Common myeloid progenitor, CD34-positive (primary cell): ENCODE measurements at regions not wholly inside any gene's neighbourhood (a gene's known extent, or its start where the extent isn't known, plus 50 kb on each side); places are given as distances from the start of the nearest gene placed in this dataset.
A peak's percentile ranks its signal among the peaks of the same experiment; 100 is the strongest.

Experiments
- CTCF ChIA-PET: fragments of 350-600 bp; sonication (Branson Sonifier 250); formaldehyde crosslinking; loops from one replicate; lab custom pipeline; 2021; ENCODE audit warnings: antibody characterized with exemption; lab: Charles Lee
- POLR2A ChIA-PET: fragments of 350-600 bp; sonication (Branson Sonifier 250); formaldehyde crosslinking; loops from one replicate; lab custom pipeline; 2021; ENCODE audit warnings: antibody characterized with exemption; lab: Charles Lee
- DNase-seq, 3 donors: peaks; one replicate each; pipeline versions ENCODE4 v3.0.0 to v3.0.0-alpha.2; 2013
- H3K27ac ChIP-seq, 2 experiments: 1 replicate in 1 of 2; 2 replicates in 1 of 2; pipeline ENCODE4 v1.7.0; 2013; ENCODE audit warnings: inconsistent platforms in 2 of 2, low read length in 2 of 2, mild to moderate bottlenecking in 2 of 2, low read depth in 1 of 2, moderate library complexity in 1 of 2; ENCODE audit not compliant: severe bottlenecking in 2 of 2, insufficient read depth in 1 of 2, poor library complexity in 1 of 2
- H3K27me3 ChIP-seq, 5 experiments: replicated peaks in 2 of 5; 1 replicate in 3 of 5; 2 replicates in 2 of 5; pipeline versions ENCODE4 v1.6.1 to v1.7.0; 2013; ENCODE audit warnings: low read length in 4 of 5, mild to moderate bottlenecking in 2 of 5, moderate library complexity in 2 of 5, inconsistent platforms in 1 of 5; ENCODE audit not compliant: insufficient read depth in 5 of 5, control insufficient read depth in 4 of 5
- H3K36me3 ChIP-seq, 4 experiments: 1 replicate in 2 of 4; 2 replicates in 2 of 4; pipeline versions ENCODE4 v1.6.1 to v1.7.0; 2013; ENCODE audit warnings: low read length in 3 of 4, control low read depth in 1 of 4, mild to moderate bottlenecking in 1 of 4; ENCODE audit not compliant: control insufficient read depth in 4 of 4, insufficient read depth in 4 of 4
- H3K4me1 ChIP-seq, 4 experiments: 1 replicate in 3 of 4; 2 replicates in 1 of 4; pipeline versions ENCODE4 v1.6.1 to v1.7.1; 2013; ENCODE audit warnings: low read length in 3 of 4, mild to moderate bottlenecking in 3 of 4, control low read depth in 1 of 4, inconsistent platforms in 1 of 4, moderate library complexity in 1 of 4; ENCODE audit not compliant: control insufficient read depth in 4 of 4, insufficient read depth in 4 of 4; ENCODE audit errors: control extremely low read depth in 1 of 4
- H3K4me3 ChIP-seq, 7 experiments: 1 replicate in 4 of 7; 2 replicates in 3 of 7; pipeline versions ENCODE4 v1.5.1 to v1.7.0; 2013; ENCODE audit warnings: mild to moderate bottlenecking in 7 of 7, low read length in 6 of 7, moderate library complexity in 6 of 7, inconsistent platforms in 2 of 7, low read depth in 2 of 7, control low read depth in 1 of 7; ENCODE audit not compliant: insufficient read depth in 4 of 7, control insufficient read depth in 1 of 7; ENCODE audit errors: extremely low read depth in 1 of 7
- H3K9me3 ChIP-seq, 5 experiments: 1 replicate in 4 of 5; 2 replicates in 1 of 5; pipeline versions ENCODE4 v1.6.1 to v1.7.1; 2013; ENCODE audit warnings: low read length in 4 of 5, mild to moderate bottlenecking in 2 of 5, inconsistent platforms in 1 of 5, low read depth in 1 of 5, moderate library complexity in 1 of 5; ENCODE audit not compliant: control insufficient read depth in 4 of 5, insufficient read depth in 2 of 5; ENCODE audit errors: control extremely low read depth in 1 of 5
- WGBS: methylation state at CpG from one replicate; pipeline ENCODE4 v1.1.5; 2013; ENCODE audit not compliant: insufficient coverage; 5-methylcytosine and 5-hydroxymethylcytosine counted together

DNA sequence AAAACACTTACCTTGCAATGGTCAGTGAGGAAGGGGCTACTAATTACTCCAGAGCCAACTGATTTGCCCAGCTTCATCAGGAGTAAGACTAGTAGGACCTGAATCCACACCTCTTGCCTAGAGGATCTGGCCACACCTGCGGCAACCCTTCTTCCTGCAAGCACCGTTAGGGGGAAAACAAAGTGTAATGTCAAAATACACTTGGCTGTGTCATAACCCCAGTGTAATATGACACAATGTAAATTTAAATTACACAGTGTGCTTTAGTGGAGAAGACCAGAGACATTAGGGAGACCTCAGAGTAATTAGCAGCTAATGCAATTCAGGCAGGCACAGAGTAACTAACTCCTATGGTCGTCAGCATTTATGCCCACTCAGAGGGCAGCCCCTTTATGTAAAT is 308.5 kb upstream of the ARRDC4 start:
- CTCF ChIA-PET = no interaction called here
- Histone ChIP-seq H3K27me3 (peaks cover 4 to 37% (median 12%) of the 10 kb centered on the region in 5 experiments), H3K27ac (no peak overlapping the region), H3K4me3 (no peak overlapping the region), H3K4me1 (peaks cover 0 to 5% (median 1%) of the 10 kb centered on the region in 4 experiments), H3K9me3 (no peaks in the 10 kb centered on the region), H3K36me3 (no peaks in the 10 kb centered on the region)
- DNase-seq = no peak
- POLR2A ChIA-PET = no interaction called here
- no CpG with 5 or more reads among the region's 3 CpGs for WGBS

DNA sequence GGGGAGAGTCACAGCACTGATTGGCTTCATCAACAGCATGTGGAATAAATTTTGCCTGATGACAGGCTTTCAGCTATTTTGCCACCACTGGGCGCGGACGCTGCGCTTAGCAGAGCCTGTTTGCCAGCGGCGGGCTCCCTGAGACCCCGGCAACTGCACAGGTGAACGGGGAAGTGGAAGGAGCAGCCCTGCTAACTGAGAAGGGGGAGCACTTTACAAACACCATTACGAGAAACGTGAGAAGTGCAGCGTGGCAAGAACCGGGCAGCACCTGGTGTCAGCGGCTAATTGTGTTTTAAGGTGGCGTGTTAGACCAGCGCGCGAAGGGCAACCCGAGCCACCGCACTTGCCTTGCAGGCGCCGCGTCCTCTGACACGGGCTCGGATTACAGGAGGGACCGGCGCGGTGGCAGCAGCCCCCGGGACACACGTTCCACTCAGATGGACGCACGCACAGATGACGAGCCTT is 307.8 kb upstream of the ARRDC4 start:
- DNase-seq = peak in 1 of 3 donors; percentile 1
- peak overlapping the region in 1 of 7 experiments; percentile 25 for H3K4me3 ChIP-seq
- no peaks in the 10 kb centered on the region for H3K9me3 ChIP-seq
- ChIA-PET CTCF (no interaction called here), POLR2A (no interaction called here)
- peaks cover 4 to 37% (median 12%) of the 10 kb centered on the region in 5 experiments for H3K27me3 ChIP-seq
- H3K36me3 ChIP-seq = no peaks in the 10 kb centered on the region
- no peak overlapping the region for H3K27ac ChIP-seq
- peaks cover 0 to 5% (median 1%) of the 10 kb centered on the region in 4 experiments for H3K4me1 ChIP-seq
- WGBS = 10% methylated on average over 30 of the region's 32 CpGs

GRCh38 chr15:97653896-97654295 is 306.6 kb upstream of the ARRDC4 start:
- peaks cover 4 to 37% (median 12%) of the 10 kb centered on the region in 5 experiments for H3K27me3 ChIP-seq
- peaks cover 0 to 5% (median 1%) of the 10 kb centered on the region in 4 experiments for H3K4me1 ChIP-seq
- no peaks in the 10 kb centered on the region for H3K9me3 ChIP-seq
- no peak for DNase-seq
- H3K36me3 ChIP-seq = no peaks in the 10 kb centered on the region
- no peak overlapping the region for H3K27ac ChIP-seq
- CTCF ChIA-PET = no interaction called here
- POLR2A ChIA-PET = no interaction called here
- H3K4me3 ChIP-seq = no peak overlapping the region
- WGBS = 100% methylated on average over 1 of the region's 1 CpG

GRCh38 chr15:97654481-97655076 is 305.9 kb upstream of the ARRDC4 start:
- Histone ChIP-seq H3K9me3 (no peaks in the 10 kb centered on the region), H3K27me3 (peaks cover 4 to 37% (median 12%) of the 10 kb centered on the region in 5 experiments), H3K4me3 (no peak overlapping the region), H3K36me3 (no peaks in the 10 kb centered on the region), H3K27ac (no peak overlapping the region), H3K4me1 (peaks cover 0 to 5% (median 1%) of the 10 kb centered on the region in 4 experiments)
- DNase-seq = peak in 1 of 3 donors; percentile 14
- WGBS = 3% methylated on average over 7 of the region's 7 CpGs
- POLR2A ChIA-PET = no interaction called here
- CTCF ChIA-PET = interaction anchor here (0.9 kb wide), 1 partner anchor 39 kb away, joined by 3 read pairs; no protein-coding TSS in a partner anchor

GRCh38 chr15:97661796-97662195 is 298.7 kb upstream of the ARRDC4 start:
- DNase-seq = no peak
- Histone ChIP-seq H3K27me3 (peaks cover 0 to 1% (median 0%) of the 10 kb centered on the region in 5 experiments), H3K36me3 (no peaks in the 10 kb centered on the region), H3K27ac (no peak overlapping the region), H3K9me3 (no peaks in the 10 kb centered on the region), H3K4me3 (no peak overlapping the region), H3K4me1 (no peaks in the 10 kb centered on the region)
- ChIA-PET POLR2A (interaction anchor here (0.6 kb wide), 1 partner anchor 11 kb away, joined by 7 read pairs; no protein-coding TSS in a partner anchor), CTCF (no interaction called here)
- whole genome bisulfite sequencing = 88% methylated on average over 3 of the region's 3 CpGs

DNA sequence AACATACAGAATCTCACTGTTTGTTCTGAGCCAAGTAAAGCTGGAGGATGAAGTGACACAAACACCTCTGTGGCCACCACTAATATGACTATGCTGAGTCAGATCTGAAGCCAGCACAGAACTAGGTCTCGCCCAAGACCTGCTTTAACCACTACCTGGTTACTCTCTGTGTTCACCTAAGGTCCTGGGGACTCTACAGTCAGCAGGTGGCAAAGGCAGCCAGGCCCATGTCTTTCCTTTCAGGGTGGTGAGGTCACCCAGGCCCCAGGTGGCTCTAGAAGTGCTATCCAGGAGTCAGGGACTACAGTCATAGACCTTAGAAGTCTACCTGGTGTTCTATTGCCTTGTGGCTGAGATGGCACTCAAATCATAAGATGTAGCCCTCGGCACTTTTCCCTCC is 287.9 kb upstream of the ARRDC4 start:
- Histone ChIP-seq H3K4me3 (no peak overlapping the region), H3K27ac (no peak overlapping the region), H3K27me3 (no peaks in the 10 kb centered on the region), H3K36me3 (no peaks in the 10 kb centered on the region), H3K9me3 (peaks cover 0 to 5% (median 0%) of the 10 kb centered on the region in 5 experiments), H3K4me1 (no peaks in the 10 kb centered on the region)
- DNase-seq = no peak
- POLR2A ChIA-PET = no interaction called here
- CTCF ChIA-PET = no interaction called here
- WGBS = 100% methylated on average over 1 of the region's 2 CpGs

DNA sequence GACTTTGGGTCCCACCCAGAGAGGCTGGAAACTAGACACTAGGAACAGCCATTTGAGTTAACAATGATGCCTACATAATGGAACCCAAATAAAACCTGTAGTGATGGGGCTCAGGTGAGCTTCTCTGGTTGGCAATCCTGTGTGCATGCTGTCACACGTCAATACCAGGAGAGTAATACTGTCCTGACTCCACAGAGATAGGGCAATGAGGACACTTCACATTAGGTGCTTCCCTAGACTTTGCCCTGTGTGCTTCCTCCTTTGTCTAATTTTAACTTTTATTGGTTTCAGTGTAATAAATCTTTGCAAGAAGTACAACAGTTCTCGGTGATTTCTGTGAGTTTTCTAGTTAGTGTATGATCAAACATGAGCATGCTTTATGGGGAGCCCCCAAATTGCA is 281.8 kb upstream of the ARRDC4 start:
- WGBS = 8% methylated on average over 2 of the region's 2 CpGs
- CTCF ChIA-PET = no interaction called here
- H3K27ac ChIP-seq = no peak overlapping the region
- no peaks in the 10 kb centered on the region for H3K36me3 ChIP-seq
- no peaks in the 10 kb centered on the region for H3K27me3 ChIP-seq
- DNase-seq = peak in 1 of 3 donors; percentile 17
- peaks cover 0 to 2% (median 0%) of the 10 kb centered on the region in 5 experiments for H3K9me3 ChIP-seq
- peaks cover 0 to 20% (median 4%) of the 10 kb centered on the region in 4 experiments for H3K4me1 ChIP-seq
- POLR2A ChIA-PET = no interaction called here
- no peak overlapping the region for H3K4me3 ChIP-seq
